Spleen (tissue), 11 donors: ENCODE measurements at regions not wholly inside any gene's neighbourhood (a gene's known extent, or its start where the extent isn't known, plus 50 kb on each side); places are given as distances from the start of the nearest gene placed in this dataset.

Source experiments
- DNase-seq: peaks from one replicate; pipeline ENCODE4 v3.0.0-alpha.2; 2020
- H3K27ac ChIP-seq, 8 donors: fragments of 200-600 bp; sonication (generic) in 7 of 8; 1 replicate in 4 of 8; 2 replicates in 4 of 8; pipeline versions ENCODE4 v1.5.0 to v1.8.0; 2016 to 2021; ENCODE audit warnings: inconsistent platforms in 4 of 8, mild to moderate bottlenecking in 4 of 8, moderate library complexity in 1 of 8
- H3K27me3 ChIP-seq, 7 donors: fragments of 200-600 bp; sonication (generic) in 6 of 7; replicated peaks in 1 of 7; 1 replicate in 4 of 7; 2 replicates in 3 of 7; pipeline versions ENCODE4 v1.5.0 to v1.8.0; 2016 to 2021; ENCODE audit warnings: inconsistent platforms in 3 of 7, mild to moderate bottlenecking in 1 of 7
- H3K36me3 ChIP-seq, 6 donors: fragments of 200-600 bp; sonication (generic) in 5 of 6; 1 replicate in 4 of 6; 2 replicates in 2 of 6; pipeline versions ENCODE4 v1.5.0 to v1.8.0; 2016 to 2021; ENCODE audit warnings: inconsistent platforms in 2 of 6
- H3K4me1 ChIP-seq, 6 donors: fragments of 200-600 bp; sonication (generic) in 5 of 6; 1 replicate in 3 of 6; 2 replicates in 3 of 6; pipeline versions ENCODE4 v1.5.0 to v1.8.0; 2016 to 2021; ENCODE audit warnings: inconsistent platforms in 3 of 6
- H3K4me3 ChIP-seq, 8 donors: fragments of 200-600 bp; sonication (generic) in 7 of 8; 1 replicate in 4 of 8; 2 replicates in 4 of 8; pipeline versions ENCODE4 v1.5.0 to v1.8.0; 2016 to 2021; ENCODE audit warnings: inconsistent platforms in 4 of 8, mild to moderate bottlenecking in 4 of 8, moderate library complexity in 2 of 8
- H3K9me3 ChIP-seq, 8 donors: fragments of 200-600 bp; sonication (generic) in 7 of 8; 1 replicate in 4 of 8; 2 replicates in 4 of 8; pipeline versions ENCODE4 v1.5.0 to v1.8.0; 2016 to 2021; ENCODE audit warnings: inconsistent platforms in 4 of 8
- POLR2A ChIP-seq, 3 donors: fragments of 450-650 bp; IDR thresholded peaks; one replicate each; pipeline ENCODE4 v1.5.1; 2017; ENCODE audit warnings: antibody characterized with exemption in 3 of 3, mild to moderate bottlenecking in 1 of 3
- POLR2AphosphoS5 ChIP-seq, 3 donors: sonication (generic); formaldehyde crosslinking; IDR thresholded peaks; one replicate each; pipeline ENCODE4 v1.5.1; 2017; ENCODE audit warnings: antibody characterized with exemption in 3 of 3
- WGBS, 5 donors: extraction: QIAGEN DNeasy Blood & Tissue Kit in 3 of 5; methylation state at CpG; one replicate each; pipeline versions ENCODE4 v1.1.5 to v1.1.7; 2013 to 2018; 5-methylcytosine and 5-hydroxymethylcytosine counted together
- intact Hi-C: fragments of 100-400 bp; cut with DNase I; formaldehyde crosslinking; loops from one replicate; pipeline ENCODE4 v1.15.0; 2023; ENCODE audit warnings: low total_unique reads
- TF ChIP-seq, protein P1 (sequence below), 11 experiments: fragments of 200-600 bp in 7 of 11; fragments of 450-650 bp in 4 of 11; sonication (generic) in 4 of 11; IDR thresholded peaks in 8 of 11; conservative IDR thresholded peaks in 3 of 11; 1 replicate in 7 of 11; 2 replicates in 4 of 11; pipeline versions ENCODE4 v1.4.0 to v1.8.0; 2016 to 2021; ENCODE audit warnings: antibody characterized with exemption in 11 of 11, inconsistent platforms in 4 of 11, mild to moderate bottlenecking in 1 of 11
- donor health status: healthy with polysubstance abuse.
- donor health status: DM: no; HTN: no; CAD: no; lungs with moderate emphysema.
- donor health status: DM: no; HTN: no; CAD: no.
- donor health status: Bipolar disorder and iron deficiency.
- donor health status: healthy.
- donor health status: DM: no; HTN: no; CAD: no.
- donor health status: DM: yes; HTN: yes; CAD: no.

DNA sequence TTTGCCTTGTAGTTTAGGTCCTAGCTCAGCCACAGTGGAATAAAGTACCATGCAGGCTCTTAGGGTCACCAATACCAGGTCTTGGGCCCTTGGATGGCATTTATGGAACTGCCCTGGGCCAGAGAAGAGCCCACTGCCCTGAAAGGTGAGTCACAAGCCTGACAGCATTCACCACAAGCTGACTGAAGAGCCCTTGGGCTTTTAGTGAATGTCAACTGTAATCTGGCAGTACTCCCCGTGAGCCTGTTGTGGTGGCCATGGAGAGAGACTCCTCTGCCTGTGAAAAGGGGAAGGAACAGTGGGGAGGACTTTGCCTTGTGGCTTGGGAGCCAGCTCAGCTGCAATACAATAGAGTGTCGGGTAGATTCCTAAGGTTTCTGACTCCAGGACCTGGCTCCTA is 1389.7 kb downstream of the DSC3 start:
- TF ChIP-seq, protein P1, sequence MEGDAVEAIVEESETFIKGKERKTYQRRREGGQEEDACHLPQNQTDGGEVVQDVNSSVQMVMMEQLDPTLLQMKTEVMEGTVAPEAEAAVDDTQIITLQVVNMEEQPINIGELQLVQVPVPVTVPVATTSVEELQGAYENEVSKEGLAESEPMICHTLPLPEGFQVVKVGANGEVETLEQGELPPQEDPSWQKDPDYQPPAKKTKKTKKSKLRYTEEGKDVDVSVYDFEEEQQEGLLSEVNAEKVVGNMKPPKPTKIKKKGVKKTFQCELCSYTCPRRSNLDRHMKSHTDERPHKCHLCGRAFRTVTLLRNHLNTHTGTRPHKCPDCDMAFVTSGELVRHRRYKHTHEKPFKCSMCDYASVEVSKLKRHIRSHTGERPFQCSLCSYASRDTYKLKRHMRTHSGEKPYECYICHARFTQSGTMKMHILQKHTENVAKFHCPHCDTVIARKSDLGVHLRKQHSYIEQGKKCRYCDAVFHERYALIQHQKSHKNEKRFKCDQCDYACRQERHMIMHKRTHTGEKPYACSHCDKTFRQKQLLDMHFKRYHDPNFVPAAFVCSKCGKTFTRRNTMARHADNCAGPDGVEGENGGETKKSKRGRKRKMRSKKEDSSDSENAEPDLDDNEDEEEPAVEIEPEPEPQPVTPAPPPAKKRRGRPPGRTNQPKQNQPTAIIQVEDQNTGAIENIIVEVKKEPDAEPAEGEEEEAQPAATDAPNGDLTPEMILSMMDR (IDR thresholded peaks at IDR 0.05 in 8 of 11, conservative IDR thresholded peaks at IDR 0.05 in 3 of 11) = no peak
- no peak for TF ChIP-seq POLR2A (IDR thresholded peaks at IDR 0.05)
- Histone ChIP-seq H3K36me3 (no peaks in the 10 kb centered on the region), H3K4me3 (no peak overlapping the region), H3K9me3 (peaks cover 0 to 23% (median 0%) of the 10 kb centered on the region in 8 donors), H3K4me1 (no peaks in the 10 kb centered on the region), H3K27ac (no peak overlapping the region), H3K27me3 (no peaks in the 10 kb centered on the region)
- 75 to 100% (median 81%) methylated on average over 2 of the region's 2 CpGs for WGBS, 5 donors
- DNase-seq = no peak
- intact Hi-C loops = no loop called here

DNA sequence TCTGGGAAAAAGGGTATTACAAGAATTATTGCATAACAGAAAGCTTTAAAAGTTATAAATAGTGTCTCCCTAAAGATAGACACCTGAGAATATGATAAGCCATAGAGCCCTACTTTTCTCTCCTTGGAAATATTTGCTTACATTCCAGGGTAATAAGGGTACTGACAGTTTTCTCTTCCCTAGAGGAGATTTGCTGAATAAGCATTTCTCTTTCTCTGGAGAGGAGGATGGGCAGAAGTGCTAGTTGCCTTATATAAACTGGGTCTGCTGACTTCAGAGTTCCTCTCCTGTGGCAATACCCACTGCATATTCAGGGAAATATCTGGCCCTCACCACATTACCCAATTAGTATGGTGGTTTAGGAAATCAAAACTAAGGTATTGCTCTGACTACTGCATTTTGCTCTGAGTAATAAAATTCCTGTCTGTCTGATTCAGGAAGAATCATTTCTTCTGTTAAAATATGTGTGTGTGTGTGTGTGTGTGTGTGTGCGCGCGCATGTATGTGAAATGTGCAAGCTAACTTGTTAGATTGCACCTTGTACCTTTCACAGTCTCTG is 1391.3 kb downstream of the DSC3 start:
- Histone ChIP-seq H3K27ac (no peak overlapping the region), H3K4me1 (no peaks in the 10 kb centered on the region), H3K4me3 (no peak overlapping the region), H3K27me3 (no peaks in the 10 kb centered on the region), H3K36me3 (no peaks in the 10 kb centered on the region), H3K9me3 (peaks cover 0 to 23% (median 0%) of the 10 kb centered on the region in 8 donors)
- WGBS, 5 donors = 81 to 99% (median 88%) methylated on average over 3 of the region's 3 CpGs
- TF ChIP-seq, protein P1 (IDR thresholded peaks at IDR 0.05 in 8 of 11, conservative IDR thresholded peaks at IDR 0.05 in 3 of 11) = no peak
- no peak for TF ChIP-seq POLR2AphosphoS5 (IDR thresholded peaks at IDR 0.05)
- TF ChIP-seq POLR2A (IDR thresholded peaks at IDR 0.05) = no peak
- DNase-seq = no peak
- intact Hi-C loops = no loop called here

DNA sequence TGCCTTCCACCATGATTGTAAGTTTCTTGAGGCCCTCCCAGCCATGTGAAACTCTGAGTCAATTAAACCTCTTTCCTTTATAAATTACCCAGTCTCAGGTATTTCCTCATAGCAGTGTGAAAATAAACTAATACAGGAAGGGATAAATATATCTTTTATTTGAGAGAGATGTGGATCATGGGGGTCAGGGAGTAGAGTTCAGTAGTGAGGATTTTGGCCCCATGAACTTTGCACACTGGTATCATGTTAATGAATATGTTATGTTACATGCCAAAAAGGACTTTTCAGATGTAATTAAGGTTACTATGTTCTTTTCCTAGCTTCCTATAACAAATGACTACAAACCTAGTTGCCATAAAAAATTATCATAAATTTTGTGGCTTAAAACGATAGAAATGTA is 1393.7 kb downstream of the DSC3 start:
- WGBS, 5 donors = 35 to 76% (median 50%) methylated on average over 1 of the region's 1 CpG
- Histone ChIP-seq H3K36me3 (no peaks in the 10 kb centered on the region), H3K9me3 (peaks cover 0 to 23% (median 0%) of the 10 kb centered on the region in 8 donors), H3K4me3 (no peak overlapping the region), H3K27ac (no peak overlapping the region), H3K27me3 (no peaks in the 10 kb centered on the region), H3K4me1 (no peaks in the 10 kb centered on the region)
- intact Hi-C loops = no loop called here
- TF ChIP-seq POLR2A (IDR thresholded peaks at IDR 0.05) (no peak), POLR2AphosphoS5 (IDR thresholded peaks at IDR 0.05) (no peak)
- TF ChIP-seq, protein P1 (IDR thresholded peaks at IDR 0.05 in 8 of 11, conservative IDR thresholded peaks at IDR 0.05 in 3 of 11) = no peak
- no peak for DNase-seq

DNA sequence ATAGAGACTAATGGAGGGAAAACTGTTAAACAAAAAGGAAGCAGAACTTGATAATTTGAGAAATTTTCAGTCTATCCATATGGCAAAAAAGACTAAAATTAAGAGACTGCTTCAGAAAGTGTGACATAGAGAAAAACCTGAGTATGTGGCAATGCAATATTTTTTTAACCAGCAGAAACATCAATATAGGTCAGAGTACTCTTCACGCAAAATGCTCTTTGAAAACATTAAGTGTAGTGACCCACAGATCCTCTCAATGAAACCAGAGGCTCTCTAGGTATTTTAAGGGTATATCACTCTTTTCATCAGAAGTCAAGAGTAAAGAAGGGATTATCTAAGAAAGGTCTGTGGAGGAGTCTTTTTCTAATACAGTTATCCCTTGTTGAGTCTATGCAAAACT is 1394.8 kb downstream of the DSC3 start:
- 85 to 93% (median 92%) methylated on average over 1 of the region's 1 CpG for WGBS, 5 donors
- intact Hi-C loops = no loop called here
- H3K27ac ChIP-seq = no peak overlapping the region
- peaks cover 0 to 17% (median 1%) of the 10 kb centered on the region in 8 donors for H3K9me3 ChIP-seq
- no peak for DNase-seq
- H3K27me3 ChIP-seq = no peaks in the 10 kb centered on the region
- no peaks in the 10 kb centered on the region for H3K36me3 ChIP-seq
- no peak overlapping the region for H3K4me3 ChIP-seq
- TF ChIP-seq, protein P1 (IDR thresholded peaks at IDR 0.05 in 8 of 11, conservative IDR thresholded peaks at IDR 0.05 in 3 of 11) = no peak
- no peaks in the 10 kb centered on the region for H3K4me1 ChIP-seq
